IgD-negative memory B cell (primary cell): ENCODE measurements at regions not wholly inside any gene's neighbourhood (a gene's known extent, or its start where the extent isn't known, plus 50 kb on each side); places are given as distances from the start of the nearest gene placed in this dataset.

Source experiments
- H3K27ac Mint-ChIP-seq, 3 donors: one replicate each; pipeline ENCODE4 v1.8.0; 2020 to 2022; ENCODE audit warnings: mild to moderate bottlenecking in 3 of 3, mixed read lengths in 3 of 3, moderate library complexity in 1 of 3
- H3K27me3 Mint-ChIP-seq: one replicate; pipeline ENCODE4 v1.8.0; 2021; ENCODE audit warnings: mixed read lengths
- H3K36me3 Mint-ChIP-seq: one replicate; pipeline ENCODE4 v1.8.0; 2020; ENCODE audit warnings: mild to moderate bottlenecking, mixed read lengths
- H3K4me1 Mint-ChIP-seq, 3 donors: one replicate each; pipeline ENCODE4 v1.8.0; 2020 to 2022; ENCODE audit warnings: mixed read lengths in 3 of 3, mild to moderate bottlenecking in 1 of 3
- H3K4me3 Mint-ChIP-seq, 4 donors: one replicate each; pipeline ENCODE4 v1.8.0; 2020 to 2022; ENCODE audit warnings: mild to moderate bottlenecking in 4 of 4, mixed read lengths in 4 of 4, moderate library complexity in 3 of 4
- H3K9me3 Mint-ChIP-seq, 3 donors: one replicate each; pipeline ENCODE4 v1.8.0; 2020 to 2021; ENCODE audit warnings: mixed read lengths in 3 of 3, mild to moderate bottlenecking in 1 of 3

DNA sequence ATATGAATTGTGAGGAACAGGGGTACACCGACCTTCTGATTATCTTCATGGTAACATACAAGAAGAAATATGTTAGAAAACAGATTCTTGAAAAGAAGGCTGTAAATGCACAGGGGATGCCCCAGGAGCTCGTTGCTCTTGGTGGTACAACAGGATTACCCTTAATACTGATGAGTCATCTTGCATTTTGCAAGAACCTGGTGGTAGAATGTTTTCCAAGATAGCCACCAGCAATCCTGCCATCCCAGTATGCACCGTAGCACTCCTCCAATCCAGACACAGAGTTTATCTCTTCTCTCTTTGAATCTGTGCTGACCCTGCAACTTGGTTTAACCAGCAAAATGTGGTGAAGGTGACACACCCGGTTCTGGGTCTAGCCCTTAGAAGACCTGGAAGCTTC is 238.3 kb downstream of the EN1 start:
- no peaks in the 10 kb centered on the region for H3K4me1 Mint-ChIP-seq
- H3K9me3 Mint-ChIP-seq: peaks cover 0 to 2% (median 0%) of the 10 kb centered on the region in 3 donors
- H3K27ac Mint-ChIP-seq: no peak overlapping the region
- no peaks in the 10 kb centered on the region for H3K27me3 Mint-ChIP-seq
- no peaks in the 10 kb centered on the region for H3K36me3 Mint-ChIP-seq
- no peak overlapping the region for H3K4me3 Mint-ChIP-seq

DNA sequence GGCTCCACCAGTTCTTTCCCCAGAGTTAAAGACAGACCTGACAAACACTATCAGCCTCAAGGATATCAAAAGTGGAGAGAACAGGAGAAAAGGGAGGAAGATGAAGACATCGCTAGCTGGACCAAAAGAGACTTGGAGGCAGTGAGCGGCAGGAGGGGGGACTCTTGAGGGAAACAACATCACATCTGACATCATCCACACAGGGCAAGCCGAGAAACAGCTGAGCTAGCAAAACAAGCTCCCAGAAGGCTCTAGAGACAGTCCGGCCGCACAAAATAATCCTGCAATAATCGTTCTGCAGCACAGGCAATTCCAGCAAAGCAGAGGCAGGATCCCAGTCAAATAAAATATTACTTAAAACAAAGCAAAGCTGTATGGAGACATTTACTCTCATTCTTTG is 239.8 kb downstream of the EN1 start:
- H3K36me3 Mint-ChIP-seq: no peaks in the 10 kb centered on the region
- no peaks in the 10 kb centered on the region for H3K27me3 Mint-ChIP-seq
- H3K4me1 Mint-ChIP-seq: no peaks in the 10 kb centered on the region
- H3K9me3 Mint-ChIP-seq: peaks cover 0 to 2% (median 0%) of the 10 kb centered on the region in 3 donors
- no peak overlapping the region for H3K27ac Mint-ChIP-seq
- H3K4me3 Mint-ChIP-seq: no peak overlapping the region

- no peaks in the 10 kb centered on the region for H3K4me1 Mint-ChIP-seq
- H3K36me3 Mint-ChIP-seq: no peaks in the 10 kb centered on the region
- H3K4me3 Mint-ChIP-seq: no peak overlapping the region
- H3K9me3 Mint-ChIP-seq: peaks cover 2 to 10% (median 2%) of the 10 kb centered on the region in 3 donors
- no peaks in the 10 kb centered on the region for H3K27me3 Mint-ChIP-seq
- H3K27ac Mint-ChIP-seq: no peak overlapping the region
Measured at GRCh38 chr2:118604811-118605210, 242.6 kb downstream of the EN1 start.

- H3K4me1 Mint-ChIP-seq: no peaks in the 10 kb centered on the region
- H3K4me3 Mint-ChIP-seq: no peak overlapping the region
- no peaks in the 10 kb centered on the region for H3K36me3 Mint-ChIP-seq
- peaks cover 2 to 10% (median 2%) of the 10 kb centered on the region in 3 donors for H3K9me3 Mint-ChIP-seq
- no peak overlapping the region for H3K27ac Mint-ChIP-seq
- no peaks in the 10 kb centered on the region for H3K27me3 Mint-ChIP-seq
Measured at GRCh38 chr2:118604371-118604770, 243.1 kb downstream of the EN1 start.

GRCh38 chr2:118599141-118599540 is 248.3 kb downstream of the EN1 start:
- Mint-ChIP-seq H3K4me1 (no peaks in the 10 kb centered on the region), H3K27ac (no peak overlapping the region), H3K4me3 (no peak overlapping the region), H3K36me3 (no peaks in the 10 kb centered on the region), H3K27me3 (no peaks in the 10 kb centered on the region), H3K9me3 (peaks cover 3 to 15% (median 10%) of the 10 kb centered on the region in 3 donors)

DNA sequence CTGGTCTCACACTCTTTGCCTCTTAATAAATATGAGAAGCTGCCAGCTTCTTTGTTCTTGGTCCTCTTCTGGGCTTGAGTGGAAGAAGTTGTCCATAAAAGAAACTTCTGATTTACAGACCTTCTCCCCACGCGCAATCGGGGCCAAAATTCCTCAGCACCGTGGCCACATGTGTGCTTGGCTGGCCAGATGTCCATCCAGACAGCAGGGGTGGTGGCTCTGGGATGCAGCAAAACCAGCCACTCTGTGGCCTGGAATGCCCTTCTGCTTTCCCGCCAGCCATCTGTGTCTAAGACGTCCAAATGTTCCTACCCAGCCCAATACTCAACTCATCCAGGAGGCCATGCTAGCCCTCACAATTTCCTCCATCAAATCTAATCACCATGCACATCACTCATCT is 250.8 kb downstream of the EN1 start:
- Mint-ChIP-seq H3K9me3 (peaks cover under 1 to 15% (median 3%) of the 10 kb centered on the region in 3 donors), H3K4me3 (no peak overlapping the region), H3K4me1 (no peaks in the 10 kb centered on the region), H3K27me3 (no peaks in the 10 kb centered on the region), H3K27ac (no peak overlapping the region), H3K36me3 (peaks cover 2% of the 10 kb centered on the region)

DNA sequence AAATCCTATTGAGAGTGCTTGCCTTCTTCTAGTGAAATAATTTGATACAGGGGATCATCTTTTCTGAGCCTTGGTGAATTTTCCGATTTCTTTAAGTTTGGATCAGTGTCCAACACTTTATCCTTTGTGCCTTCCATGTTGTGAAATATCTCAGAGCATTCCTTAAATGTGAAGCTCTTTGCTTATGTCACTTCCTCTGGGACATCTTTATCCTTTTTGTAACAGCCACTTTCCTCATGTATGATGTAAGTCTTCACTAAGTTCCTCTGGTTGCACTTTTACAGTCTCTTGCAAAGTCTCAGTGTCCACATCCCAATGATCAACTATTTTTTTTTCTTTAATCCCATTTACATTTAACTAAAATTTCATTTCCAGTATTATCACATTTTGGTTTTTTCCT is 254.2 kb downstream of the EN1 start:
- no peaks in the 10 kb centered on the region for H3K27me3 Mint-ChIP-seq
- H3K9me3 Mint-ChIP-seq: peaks cover 0 to 12% (median 1%) of the 10 kb centered on the region in 3 donors
- H3K4me3 Mint-ChIP-seq: no peak overlapping the region
- peaks cover 2% of the 10 kb centered on the region for H3K36me3 Mint-ChIP-seq
- H3K27ac Mint-ChIP-seq: no peak overlapping the region
- H3K4me1 Mint-ChIP-seq: no peaks in the 10 kb centered on the region

GRCh38 chr2:118591223-118591622 is 256.2 kb downstream of the EN1 start:
- peaks cover 2% of the 10 kb centered on the region for H3K36me3 Mint-ChIP-seq
- no peaks in the 10 kb centered on the region for H3K27me3 Mint-ChIP-seq
- H3K4me3 Mint-ChIP-seq: no peak overlapping the region
- H3K27ac Mint-ChIP-seq: no peak overlapping the region
- peaks cover 0 to 7% (median 0%) of the 10 kb centered on the region in 3 donors for H3K9me3 Mint-ChIP-seq
- H3K4me1 Mint-ChIP-seq: no peaks in the 10 kb centered on the region

DNA sequence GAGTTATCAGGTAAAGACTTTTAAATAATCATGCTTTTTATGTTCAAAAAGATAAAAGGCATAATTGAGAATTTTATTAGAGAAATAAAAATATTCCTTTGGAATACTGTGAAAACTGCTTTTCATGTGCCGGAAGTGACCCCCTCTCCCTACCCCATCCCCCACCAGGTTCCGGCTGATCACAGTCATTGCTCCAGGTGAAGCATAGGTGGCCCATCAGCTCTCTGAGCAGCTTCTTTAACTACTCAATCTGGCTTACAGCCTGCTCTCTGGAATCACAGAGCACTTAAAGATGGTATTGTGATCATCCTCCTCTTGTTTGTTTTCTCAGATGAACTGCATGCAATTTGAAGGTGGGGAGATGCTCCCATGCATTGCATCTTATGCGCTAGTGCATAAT is 257.7 kb downstream of the EN1 start:
- H3K4me1 Mint-ChIP-seq: no peaks in the 10 kb centered on the region
- H3K27me3 Mint-ChIP-seq: peaks cover under 1% of the 10 kb centered on the region
- H3K27ac Mint-ChIP-seq: no peak overlapping the region
- H3K36me3 Mint-ChIP-seq: peaks cover 2% of the 10 kb centered on the region
- no peak overlapping the region for H3K4me3 Mint-ChIP-seq
- H3K9me3 Mint-ChIP-seq: peaks cover 0 to 2% (median 0%) of the 10 kb centered on the region in 3 donors

DNA sequence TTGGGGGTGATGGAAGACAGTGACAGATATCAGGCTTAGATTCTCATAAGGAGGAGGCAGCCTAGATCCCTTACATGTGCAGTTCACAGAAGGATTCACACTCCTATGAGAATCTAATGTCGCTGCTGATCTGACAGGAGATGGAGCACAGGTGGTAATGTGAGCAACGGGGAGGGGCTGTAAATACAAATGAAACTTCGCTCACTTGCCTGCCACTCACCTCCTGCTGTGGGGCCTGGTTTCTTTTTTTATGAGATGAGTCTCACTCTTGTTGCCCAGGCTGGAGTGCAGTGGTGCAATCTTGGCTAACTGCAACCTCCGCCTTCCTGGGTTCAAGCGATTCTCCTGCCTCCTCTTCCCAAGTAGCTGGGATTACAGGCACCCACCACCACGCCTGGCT is 258.6 kb downstream of the EN1 start:
- Mint-ChIP-seq H3K9me3 (peaks cover 0 to 2% (median 0%) of the 10 kb centered on the region in 3 donors), H3K4me1 (no peaks in the 10 kb centered on the region), H3K4me3 (no peak overlapping the region), H3K36me3 (peaks cover 2% of the 10 kb centered on the region), H3K27ac (no peak overlapping the region), H3K27me3 (peaks cover 3% of the 10 kb centered on the region)

DNA sequence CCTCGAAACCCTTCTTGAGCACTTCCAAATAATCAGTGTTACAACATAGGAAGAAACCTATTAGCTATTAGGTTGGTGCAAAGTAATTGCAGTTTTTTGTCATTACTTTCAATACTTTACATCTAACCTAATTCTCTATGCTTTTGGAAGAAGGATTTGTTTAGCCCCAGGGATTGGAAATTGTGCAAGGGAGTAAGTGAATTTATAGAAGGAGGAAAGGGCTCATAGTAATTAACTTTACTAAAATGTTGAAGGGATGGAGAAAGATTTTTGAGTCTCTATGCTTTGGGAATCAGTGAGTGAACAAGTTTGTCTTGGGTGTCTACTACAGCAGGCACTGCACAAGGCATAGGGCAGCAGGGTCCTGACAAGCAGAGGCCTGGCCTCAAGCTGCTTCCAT is 261.1 kb downstream of the EN1 start:
- Mint-ChIP-seq H3K27me3 (peaks cover 3% of the 10 kb centered on the region), H3K27ac (no peak overlapping the region), H3K4me3 (no peak overlapping the region), H3K4me1 (no peaks in the 10 kb centered on the region), H3K36me3 (no peaks in the 10 kb centered on the region), H3K9me3 (peaks cover 0 to 2% (median 0%) of the 10 kb centered on the region in 3 donors)

DNA sequence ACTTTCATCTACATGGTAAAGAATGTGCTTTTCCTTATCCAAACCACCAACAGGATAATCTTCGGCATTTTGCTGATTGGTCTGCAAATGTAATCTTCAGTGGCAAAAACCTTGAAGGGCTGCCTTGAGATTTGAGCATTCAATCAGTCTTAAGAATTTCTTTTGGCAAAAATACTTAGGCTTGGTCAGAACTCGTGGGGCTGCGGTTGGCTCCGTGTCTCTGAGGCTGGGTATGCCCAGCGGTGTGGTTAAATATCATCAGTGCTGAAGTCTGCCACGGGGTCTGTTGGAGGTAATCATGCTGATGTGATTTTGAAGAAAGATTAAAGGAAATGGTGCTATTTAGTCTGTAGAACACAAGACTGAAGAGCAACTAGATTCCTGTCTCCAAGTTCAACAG is 262.6 kb downstream of the EN1 start:
- Mint-ChIP-seq H3K27ac (no peak overlapping the region), H3K9me3 (peaks cover 0 to 2% (median 0%) of the 10 kb centered on the region in 3 donors), H3K27me3 (peaks cover 3% of the 10 kb centered on the region), H3K4me3 (no peak overlapping the region), H3K4me1 (no peaks in the 10 kb centered on the region), H3K36me3 (no peaks in the 10 kb centered on the region)

GRCh38 chr2:118584062-118584749 is 263.2 kb downstream of the EN1 start:
- Mint-ChIP-seq H3K4me1 (no peaks in the 10 kb centered on the region), H3K36me3 (no peaks in the 10 kb centered on the region), H3K4me3 (no peak overlapping the region), H3K27ac (no peak overlapping the region), H3K27me3 (peaks cover 3% of the 10 kb centered on the region), H3K9me3 (peaks cover 0 to 2% (median 0%) of the 10 kb centered on the region in 3 donors)

- Mint-ChIP-seq H3K4me1 (no peaks in the 10 kb centered on the region), H3K36me3 (no peaks in the 10 kb centered on the region), H3K4me3 (no peak overlapping the region), H3K27ac (no peak overlapping the region), H3K9me3 (peaks cover 0 to 2% (median 0%) of the 10 kb centered on the region in 3 donors), H3K27me3 (peaks cover 3% of the 10 kb centered on the region)
Measured at GRCh38 chr2:118582058-118582457, 265.4 kb downstream of the EN1 start.

- Mint-ChIP-seq H3K4me3 (no peak overlapping the region), H3K36me3 (no peaks in the 10 kb centered on the region), H3K27me3 (peaks cover 3% of the 10 kb centered on the region), H3K4me1 (no peaks in the 10 kb centered on the region), H3K27ac (no peak overlapping the region), H3K9me3 (no peaks in the 10 kb centered on the region)
Measured at GRCh38 chr2:118580651-118581050, 266.8 kb downstream of the EN1 start.

DNA sequence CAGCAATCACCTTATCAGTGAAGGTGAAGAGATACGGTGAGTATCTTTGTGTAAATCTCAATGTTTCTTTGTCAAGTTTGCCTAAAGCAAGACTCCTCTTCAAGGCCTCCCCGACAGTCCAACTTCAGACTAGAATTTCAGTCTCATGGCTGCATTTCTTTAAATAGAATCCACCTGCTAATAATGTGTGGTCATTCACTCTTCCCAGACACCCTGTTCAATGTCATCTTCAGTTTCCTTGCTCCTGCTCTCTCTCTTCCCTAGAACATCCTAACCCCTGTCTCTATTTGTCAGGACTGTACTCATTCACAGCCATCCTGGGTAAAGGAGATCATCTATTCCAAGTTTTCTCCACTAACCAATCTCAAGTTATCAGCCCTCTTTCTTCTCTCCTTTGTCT is 267.3 kb downstream of the EN1 start:
- Mint-ChIP-seq H3K36me3 (no peaks in the 10 kb centered on the region), H3K9me3 (no peaks in the 10 kb centered on the region), H3K27me3 (peaks cover 3% of the 10 kb centered on the region), H3K27ac (no peak overlapping the region), H3K4me1 (no peaks in the 10 kb centered on the region), H3K4me3 (no peak overlapping the region)
